Natural killer cell (primary cell): ENCODE measurements at regions not wholly inside any gene's neighbourhood (a gene's known extent, or its start where the extent isn't known, plus 50 kb on each side); places are given as distances from the start of the nearest gene placed in this dataset.

Experiments used
- ATAC-seq, 3 donors: fragments of 150-1000 bp in 2 of 3; fragments of 200-7000 bp in 1 of 3; cut with Tn5 transposase; 1 replicate in 1 of 3; 2 replicates in 2 of 3; pipeline ENCODE4 v1.10.0; 2021; ENCODE audit warnings: mild to moderate bottlenecking in 2 of 3, moderate library complexity in 2 of 3
- DNase-seq, 2 donors: peaks; one replicate each; pipeline versions ENCODE4 v3.0.0 to v3.0.0-alpha.2; 2013 to 2021; ENCODE audit warnings: mixed read lengths in 1 of 2
- H3K27ac ChIP-seq: one replicate; pipeline ENCODE4 v1.5.1; 2013; ENCODE audit warnings: mild to moderate bottlenecking, low read length
- H3K27me3 ChIP-seq: one replicate; pipeline ENCODE4 v1.6.1; 2013; ENCODE audit warnings: low read length; ENCODE audit not compliant: control insufficient read depth, insufficient read depth
- H3K36me3 ChIP-seq: one replicate; pipeline ENCODE4 v1.6.1; 2013; ENCODE audit warnings: low read length; ENCODE audit not compliant: control insufficient read depth, insufficient read depth
- H3K4me1 ChIP-seq: one replicate; pipeline ENCODE4 v1.6.1; 2013; ENCODE audit warnings: low read length; ENCODE audit not compliant: control insufficient read depth, insufficient read depth
- H3K4me3 ChIP-seq: one replicate; pipeline ENCODE4 v1.5.1; 2013; ENCODE audit warnings: low read length
- H3K9me3 ChIP-seq: one replicate; pipeline ENCODE4 v1.6.1; 2013; ENCODE audit warnings: low read length; ENCODE audit not compliant: control insufficient read depth, insufficient read depth
- H3K27ac Mint-ChIP-seq, 2 donors: one replicate each; pipeline ENCODE4 v1.8.0; 2022; ENCODE audit warnings: mild to moderate bottlenecking in 2 of 2, mixed read lengths in 2 of 2, moderate library complexity in 1 of 2
- H3K27me3 Mint-ChIP-seq, 2 donors: one replicate each; pipeline ENCODE4 v1.8.0; 2022; ENCODE audit warnings: low read depth in 2 of 2, mixed read lengths in 2 of 2
- H3K36me3 Mint-ChIP-seq: one replicate; pipeline ENCODE4 v1.8.0; 2022; ENCODE audit warnings: mixed read lengths
- H3K4me1 Mint-ChIP-seq, 2 donors: one replicate each; pipeline ENCODE4 v1.8.0; 2022; ENCODE audit warnings: mixed read lengths in 2 of 2
- H3K4me3 Mint-ChIP-seq: one replicate; pipeline ENCODE4 v1.8.0; 2022; ENCODE audit warnings: mild to moderate bottlenecking, moderate library complexity, mixed read lengths
- H3K9me3 Mint-ChIP-seq, 2 donors: one replicate each; pipeline ENCODE4 v1.8.0; 2022; ENCODE audit warnings: mixed read lengths in 2 of 2
- CTCF ChIP-seq: fragments of 200-600 bp; IDR thresholded peaks from one replicate; pipeline ENCODE4 v1.8.0; 2022; ENCODE audit warnings: antibody characterized with exemption
- WGBS: methylation state at CpG from one replicate; pipeline ENCODE4 v1.1.7; 2013; ENCODE audit warnings: missing lambda C conversion rate; ENCODE audit not compliant: insufficient coverage; 5-methylcytosine and 5-hydroxymethylcytosine counted together
- intact Hi-C: fragments of 100-400 bp; cut with micrococcal nuclease; formaldehyde crosslinking; loops from one replicate; pipeline ENCODE4 v1.14.2; 2022

- no peak for ATAC-seq
- TF ChIP-seq CTCF, result no peak
- WGBS, result 91% methylated on average over 6 of the region's 7 CpGs
Measured at GRCh38 chr1:17933501-17933900, 174.1 kb upstream of the IGSF21 start.

GRCh38 chr1:17933971-17934370 lies 173.6 kb upstream of the IGSF21 start:
- Mint-ChIP-seq H3K27ac (no peak overlapping the region), H3K27me3 (peaks cover 0 to 7% of the 10 kb centered on the region in 2 donors), H3K36me3 (no peaks in the 10 kb centered on the region), H3K9me3 (no peaks in the 10 kb centered on the region), H3K4me3 (no peak overlapping the region), H3K4me1 (no peaks in the 10 kb centered on the region)
- Histone ChIP-seq H3K9me3 (no peaks in the 10 kb centered on the region), H3K4me3 (no peak overlapping the region), H3K36me3 (no peaks in the 10 kb centered on the region), H3K27ac (no peak overlapping the region), H3K4me1 (no peaks in the 10 kb centered on the region), H3K27me3 (no peaks in the 10 kb centered on the region)
- no peak for DNase-seq
- TF ChIP-seq CTCF, result no peak
- intact Hi-C loops, result no loop called here
- no peak for ATAC-seq
- WGBS, result 86% methylated on average over 3 of the region's 5 CpGs

More at GRCh38 chr1:17933501-17933900, 174.1 kb upstream of the IGSF21 start:
- H3K9me3 ChIP-seq, result no peaks in the 10 kb centered on the region
- H3K4me3 ChIP-seq, result no peak overlapping the region
- intact Hi-C loops, result no loop called here
- H3K36me3 ChIP-seq, result no peaks in the 10 kb centered on the region
- peaks cover 0 to 7% of the 10 kb centered on the region in 2 donors for H3K27me3 Mint-ChIP-seq
- H3K27ac Mint-ChIP-seq, result no peak overlapping the region
- H3K4me3 Mint-ChIP-seq, result no peak overlapping the region
- H3K4me1 ChIP-seq, result no peaks in the 10 kb centered on the region
- no peaks in the 10 kb centered on the region for H3K4me1 Mint-ChIP-seq
- H3K27me3 ChIP-seq, result no peaks in the 10 kb centered on the region
- DNase-seq, result no peak
- H3K36me3 Mint-ChIP-seq, result no peaks in the 10 kb centered on the region
- no peak overlapping the region for H3K27ac ChIP-seq
- no peaks in the 10 kb centered on the region for H3K9me3 Mint-ChIP-seq

GRCh38 chr1:17935230-17935629 lies 172.4 kb upstream of the IGSF21 start:
- Histone ChIP-seq H3K4me3 (no peak overlapping the region), H3K27ac (no peak overlapping the region), H3K27me3 (no peaks in the 10 kb centered on the region), H3K9me3 (no peaks in the 10 kb centered on the region), H3K36me3 (no peaks in the 10 kb centered on the region), H3K4me1 (no peaks in the 10 kb centered on the region)
- intact Hi-C loops, result no loop called here
- Mint-ChIP-seq H3K4me3 (no peak overlapping the region), H3K4me1 (no peaks in the 10 kb centered on the region), H3K36me3 (no peaks in the 10 kb centered on the region), H3K27me3 (peaks cover 0 to 7% of the 10 kb centered on the region in 2 donors), H3K9me3 (no peaks in the 10 kb centered on the region), H3K27ac (no peak overlapping the region)
- no peak for TF ChIP-seq CTCF
- DNase-seq (no peak), ATAC-seq (no peak)
- 78% methylated on average over 6 of the region's 6 CpGs for whole genome bisulfite sequencing

- no peak overlapping the region for H3K4me3 Mint-ChIP-seq
- Histone ChIP-seq H3K36me3 (no peaks in the 10 kb centered on the region), H3K27ac (no peak overlapping the region), H3K27me3 (no peaks in the 10 kb centered on the region), H3K4me1 (no peaks in the 10 kb centered on the region), H3K9me3 (no peaks in the 10 kb centered on the region), H3K4me3 (no peak overlapping the region)
- H3K9me3 Mint-ChIP-seq, result no peaks in the 10 kb centered on the region
- ATAC-seq, result no peak
- H3K36me3 Mint-ChIP-seq, result no peaks in the 10 kb centered on the region
- WGBS, result 69% methylated on average over 6 of the region's 6 CpGs
- no peak for DNase-seq
- H3K27ac Mint-ChIP-seq, result no peak overlapping the region
- H3K27me3 Mint-ChIP-seq, result peaks cover 0 to 10% of the 10 kb centered on the region in 2 donors
- intact Hi-C loops, result no loop called here
- no peak for TF ChIP-seq CTCF
- no peaks in the 10 kb centered on the region for H3K4me1 Mint-ChIP-seq
Measured at GRCh38 chr1:17941431-17942189, 166.0 kb upstream of the IGSF21 start.
